Neural progenitor cell (in vitro differentiated cells): ENCODE measurements at regions not wholly inside any gene's neighbourhood (a gene's known extent, or its start where the extent isn't known, plus 50 kb on each side); places are given as distances from the start of the nearest gene placed in this dataset.

Experiments used
- DNase-seq: peaks from one replicate; pipeline ENCODE4 v3.0.0-alpha.2; 2016; ENCODE audit warnings: low spot score
- H2AFZ ChIP-seq: fragments of 200-600 bp; sonication (generic); replicated peaks from 2 replicates; pipeline ENCODE4 v1.6.1; 2016; ENCODE audit warnings: antibody characterized with exemption
- H3F3A ChIP-seq: fragments of 200-600 bp; sonication (generic); 2 replicates; pipeline ENCODE4 v1.6.1; 2016; ENCODE audit warnings: antibody characterized with exemption, low read depth
- H3K27ac ChIP-seq: fragments of 200-600 bp; sonication (generic); 2 replicates; pipeline ENCODE4 v1.5.1; 2016; ENCODE audit warnings: mild to moderate bottlenecking
- H3K27me3 ChIP-seq: fragments of 200-600 bp; sonication (generic); 2 replicates; pipeline ENCODE4 v1.6.1; 2016; ENCODE audit warnings: mild to moderate bottlenecking, moderate library complexity
- H3K36me3 ChIP-seq: fragments of 200-600 bp; sonication (generic); 2 replicates; pipeline ENCODE4 v1.5.1; 2016
- H3K4me1 ChIP-seq: fragments of 200-600 bp; sonication (generic); 2 replicates; pipeline ENCODE4 v1.6.1; 2016; ENCODE audit warnings: mixed run types
- H3K4me2 ChIP-seq: fragments of 200-600 bp; sonication (generic); 2 replicates; pipeline ENCODE4 v1.6.1; 2016
- H3K4me3 ChIP-seq: fragments of 200-600 bp; sonication (generic); 2 replicates; pipeline ENCODE4 v1.5.1; 2016
- H3K79me2 ChIP-seq: fragments of 200-600 bp; sonication (generic); 2 replicates; pipeline ENCODE4 v1.6.1; 2016; ENCODE audit warnings: low read depth
- H3K9ac ChIP-seq: fragments of 200-600 bp; sonication (generic); 2 replicates; pipeline ENCODE4 v1.6.1; 2016
- H3K9me3 ChIP-seq: fragments of 200-600 bp; sonication (generic); 2 replicates; pipeline ENCODE4 v1.5.1; 2016; ENCODE audit warnings: low read depth
- H4K20me1 ChIP-seq: fragments of 200-600 bp; sonication (generic); 2 replicates; pipeline ENCODE4 v1.6.1; 2016; ENCODE audit warnings: low read depth
- H3K27ac Mint-ChIP-seq: 3 replicates; pipeline ENCODE4 v1.8.0; 2021; ENCODE audit warnings: mixed read lengths
- H3K27me3 Mint-ChIP-seq: 2 replicates; pipeline ENCODE4 v1.8.0; 2022; ENCODE audit warnings: low read depth, mild to moderate bottlenecking, inconsistent platforms, moderate library complexity, mixed read lengths; ENCODE audit not compliant: insufficient read depth
- H3K36me3 Mint-ChIP-seq: 3 replicates; pipeline ENCODE4 v1.8.0; 2021; ENCODE audit warnings: mixed read lengths
- H3K4me1 Mint-ChIP-seq: 3 replicates; pipeline ENCODE4 v1.8.0; 2021; ENCODE audit warnings: mixed read lengths
- H3K4me3 Mint-ChIP-seq: 3 replicates; pipeline ENCODE4 v1.8.0; 2021; ENCODE audit warnings: mild to moderate bottlenecking, moderate library complexity, mixed read lengths
- H3K9me3 Mint-ChIP-seq: 3 replicates; pipeline ENCODE4 v1.8.0; 2020; ENCODE audit warnings: mixed read lengths
- EZH2 ChIP-seq: fragments of 200-600 bp; sonication (generic); IDR thresholded peaks from 2 replicates; pipeline ENCODE4 v1.6.1; 2017; ENCODE audit warnings: antibody characterized with exemption, mild to moderate bottlenecking, moderate library complexity
- EZH2phosphoT487 ChIP-seq: fragments of 200-600 bp; sonication (generic); IDR thresholded peaks from 2 replicates; pipeline ENCODE4 v1.6.1; 2017; ENCODE audit warnings: antibody characterized with exemption
- TF ChIP-seq, protein P1 (sequence below): fragments of 200-600 bp; sonication (generic); IDR thresholded peaks from 2 replicates; pipeline ENCODE4 v1.5.1; 2017; ENCODE audit warnings: antibody characterized with exemption, mild to moderate bottlenecking

DNA sequence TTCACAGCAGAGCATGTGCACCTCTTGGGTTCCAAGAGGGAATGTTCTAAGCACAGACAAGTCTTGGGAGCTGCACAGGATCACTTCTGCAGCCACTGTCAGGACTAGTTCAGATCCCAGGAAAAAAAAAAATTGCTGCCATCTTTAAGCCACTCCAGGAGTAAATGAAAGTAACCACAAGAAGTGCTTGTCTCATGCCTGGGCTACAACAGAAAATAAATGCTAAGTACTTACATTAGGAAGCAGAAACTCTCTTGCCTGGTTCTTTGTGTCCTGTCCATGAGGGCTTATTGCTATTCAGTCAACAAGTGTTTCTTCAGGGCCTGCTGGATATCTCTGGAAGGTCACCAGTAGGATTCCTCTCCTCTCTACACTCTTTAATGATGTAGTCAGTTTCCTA is 176.1 kb downstream of the KTN1 start:
- peaks cover 54% of the 10 kb centered on the region for H3K4me1 Mint-ChIP-seq

DNA sequence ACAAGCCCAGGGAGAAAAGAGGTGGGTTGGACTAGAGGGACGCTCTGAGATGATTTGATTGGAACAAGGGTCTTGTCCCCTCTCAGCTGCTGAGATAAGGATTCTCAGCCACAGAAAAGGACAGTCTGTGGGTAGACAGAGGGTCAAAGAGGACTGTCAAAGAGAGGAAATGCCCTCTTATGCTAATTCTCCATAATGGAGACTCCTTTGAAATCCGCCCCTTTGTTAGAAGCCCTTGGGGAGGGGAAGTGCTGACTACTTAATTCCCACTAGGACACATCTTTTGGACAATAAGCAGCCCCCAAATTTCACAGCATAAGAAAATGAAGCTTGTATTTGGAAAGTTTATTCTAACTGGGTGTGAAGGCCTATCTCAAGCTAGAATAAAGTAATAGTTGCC is 176.6 kb downstream of the KTN1 start:
- Mint-ChIP-seq H3K27me3 (peaks cover 5% of the 10 kb centered on the region), H3K27ac (peak overlapping the region; percentile 44)

More for the DNA sequence above, 176.1 kb downstream of the KTN1 start:
- peaks cover 48% of the 10 kb centered on the region for H3K4me1 ChIP-seq
- H3K27ac Mint-ChIP-seq, result peak overlapping the region; percentile 44
- H3K27me3 ChIP-seq, result peaks cover 9% of the 10 kb centered on the region
- H3K36me3 ChIP-seq, result no peaks in the 10 kb centered on the region
- peaks cover 25% of the 10 kb centered on the region for H3F3A ChIP-seq
- H3K4me3 ChIP-seq, result no peak overlapping the region
- peak overlapping the region; percentile 49 for H3K4me3 Mint-ChIP-seq
- no peak for DNase-seq
- no peak overlapping the region for H3K4me2 ChIP-seq
- H4K20me1 ChIP-seq, result no peaks in the 10 kb centered on the region
- no peaks in the 10 kb centered on the region for H3K9me3 ChIP-seq
- no peaks in the 10 kb centered on the region for H3K79me2 ChIP-seq
- TF ChIP-seq EZH2phosphoT487 (no peak), EZH2 (no peak)
- TF ChIP-seq, protein P1, sequence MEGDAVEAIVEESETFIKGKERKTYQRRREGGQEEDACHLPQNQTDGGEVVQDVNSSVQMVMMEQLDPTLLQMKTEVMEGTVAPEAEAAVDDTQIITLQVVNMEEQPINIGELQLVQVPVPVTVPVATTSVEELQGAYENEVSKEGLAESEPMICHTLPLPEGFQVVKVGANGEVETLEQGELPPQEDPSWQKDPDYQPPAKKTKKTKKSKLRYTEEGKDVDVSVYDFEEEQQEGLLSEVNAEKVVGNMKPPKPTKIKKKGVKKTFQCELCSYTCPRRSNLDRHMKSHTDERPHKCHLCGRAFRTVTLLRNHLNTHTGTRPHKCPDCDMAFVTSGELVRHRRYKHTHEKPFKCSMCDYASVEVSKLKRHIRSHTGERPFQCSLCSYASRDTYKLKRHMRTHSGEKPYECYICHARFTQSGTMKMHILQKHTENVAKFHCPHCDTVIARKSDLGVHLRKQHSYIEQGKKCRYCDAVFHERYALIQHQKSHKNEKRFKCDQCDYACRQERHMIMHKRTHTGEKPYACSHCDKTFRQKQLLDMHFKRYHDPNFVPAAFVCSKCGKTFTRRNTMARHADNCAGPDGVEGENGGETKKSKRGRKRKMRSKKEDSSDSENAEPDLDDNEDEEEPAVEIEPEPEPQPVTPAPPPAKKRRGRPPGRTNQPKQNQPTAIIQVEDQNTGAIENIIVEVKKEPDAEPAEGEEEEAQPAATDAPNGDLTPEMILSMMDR, result no peak
- no peak overlapping the region for H3K9ac ChIP-seq
- H2AFZ ChIP-seq, result no peak overlapping the region
- H3K9me3 Mint-ChIP-seq, result no peaks in the 10 kb centered on the region
- H3K27ac ChIP-seq, result no peak overlapping the region
- H3K27me3 Mint-ChIP-seq, result peaks cover 5% of the 10 kb centered on the region
- no peaks in the 10 kb centered on the region for H3K36me3 Mint-ChIP-seq

DNA sequence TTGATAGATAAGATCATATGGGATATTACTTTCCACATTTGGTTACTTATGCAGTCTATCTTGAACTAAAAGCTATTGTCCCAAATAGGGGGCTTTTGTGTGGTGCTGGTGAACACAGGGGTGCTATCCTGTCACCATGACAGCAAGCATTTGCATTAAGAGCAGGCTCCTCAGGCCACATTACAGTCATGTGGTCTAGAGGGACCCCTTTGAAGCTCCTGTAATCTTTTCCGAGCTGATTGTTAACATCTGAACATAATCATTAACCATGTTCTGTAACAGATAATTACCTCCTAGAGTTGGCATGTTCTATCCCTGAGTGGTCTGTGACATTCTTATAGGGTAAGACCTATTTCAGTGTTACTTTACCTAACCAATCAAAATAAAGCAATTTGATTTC is 178.8 kb downstream of the KTN1 start:
- no peak overlapping the region for H3K4me3 ChIP-seq
- TF ChIP-seq EZH2phosphoT487 (no peak), EZH2 (no peak)
- TF ChIP-seq, protein P1, result no peak
- H3K9ac ChIP-seq, result no peak overlapping the region
- H3K9me3 ChIP-seq, result no peaks in the 10 kb centered on the region
- H3F3A ChIP-seq, result peaks cover 5% of the 10 kb centered on the region
- no peak overlapping the region for H3K27ac ChIP-seq
- peaks cover 44% of the 10 kb centered on the region for H3K4me1 ChIP-seq
- H4K20me1 ChIP-seq, result no peaks in the 10 kb centered on the region
- Mint-ChIP-seq H3K36me3 (no peaks in the 10 kb centered on the region), H3K4me1 (peaks cover 61% of the 10 kb centered on the region), H3K9me3 (no peaks in the 10 kb centered on the region), H3K4me3 (no peak overlapping the region), H3K27me3 (peaks cover 5% of the 10 kb centered on the region), H3K27ac (peak overlapping the region; percentile 50)
- no peaks in the 10 kb centered on the region for H3K79me2 ChIP-seq
- H2AFZ ChIP-seq, result no peak overlapping the region
- peak overlapping the region; percentile 67 for H3K4me2 ChIP-seq
- no peaks in the 10 kb centered on the region for H3K36me3 ChIP-seq
- peak; percentile 26 for DNase-seq
- H3K27me3 ChIP-seq, result peaks cover 9% of the 10 kb centered on the region

More for the DNA sequence above, 176.6 kb downstream of the KTN1 start:
- no peak overlapping the region for H3K9ac ChIP-seq
- peak; percentile 36 for DNase-seq
- H3K4me1 Mint-ChIP-seq, result peaks cover 59% of the 10 kb centered on the region
- H3K36me3 ChIP-seq, result no peaks in the 10 kb centered on the region
- no peaks in the 10 kb centered on the region for H3K9me3 ChIP-seq
- H3K27ac ChIP-seq, result no peak overlapping the region
- no peaks in the 10 kb centered on the region for H4K20me1 ChIP-seq
- peaks cover 9% of the 10 kb centered on the region for H3K27me3 ChIP-seq
- peak overlapping the region; percentile 49 for H3K4me3 Mint-ChIP-seq
- no peaks in the 10 kb centered on the region for H3K36me3 Mint-ChIP-seq
- no peaks in the 10 kb centered on the region for H3K9me3 Mint-ChIP-seq
- no peak overlapping the region for H3K4me2 ChIP-seq
- H3K79me2 ChIP-seq, result no peaks in the 10 kb centered on the region
- H3K4me1 ChIP-seq, result peaks cover 49% of the 10 kb centered on the region
- H3K4me3 ChIP-seq, result no peak overlapping the region
- TF ChIP-seq EZH2phosphoT487 (no peak), EZH2 (no peak)
- TF ChIP-seq, protein P1, result no peak
- peaks cover 20% of the 10 kb centered on the region for H3F3A ChIP-seq
- H2AFZ ChIP-seq, result no peak overlapping the region
